ENCODE measurements at regions not wholly inside any gene's neighbourhood (a gene's known extent, or its start where the extent isn't known, plus 50 kb on each side); places are given as distances from the start of the nearest gene placed in this dataset.

GRCh38 chr15:31540633-31541032, 214.0 kb downstream of the KLF13 start (continued):
- TF ChIP-seq, protein P1, sequence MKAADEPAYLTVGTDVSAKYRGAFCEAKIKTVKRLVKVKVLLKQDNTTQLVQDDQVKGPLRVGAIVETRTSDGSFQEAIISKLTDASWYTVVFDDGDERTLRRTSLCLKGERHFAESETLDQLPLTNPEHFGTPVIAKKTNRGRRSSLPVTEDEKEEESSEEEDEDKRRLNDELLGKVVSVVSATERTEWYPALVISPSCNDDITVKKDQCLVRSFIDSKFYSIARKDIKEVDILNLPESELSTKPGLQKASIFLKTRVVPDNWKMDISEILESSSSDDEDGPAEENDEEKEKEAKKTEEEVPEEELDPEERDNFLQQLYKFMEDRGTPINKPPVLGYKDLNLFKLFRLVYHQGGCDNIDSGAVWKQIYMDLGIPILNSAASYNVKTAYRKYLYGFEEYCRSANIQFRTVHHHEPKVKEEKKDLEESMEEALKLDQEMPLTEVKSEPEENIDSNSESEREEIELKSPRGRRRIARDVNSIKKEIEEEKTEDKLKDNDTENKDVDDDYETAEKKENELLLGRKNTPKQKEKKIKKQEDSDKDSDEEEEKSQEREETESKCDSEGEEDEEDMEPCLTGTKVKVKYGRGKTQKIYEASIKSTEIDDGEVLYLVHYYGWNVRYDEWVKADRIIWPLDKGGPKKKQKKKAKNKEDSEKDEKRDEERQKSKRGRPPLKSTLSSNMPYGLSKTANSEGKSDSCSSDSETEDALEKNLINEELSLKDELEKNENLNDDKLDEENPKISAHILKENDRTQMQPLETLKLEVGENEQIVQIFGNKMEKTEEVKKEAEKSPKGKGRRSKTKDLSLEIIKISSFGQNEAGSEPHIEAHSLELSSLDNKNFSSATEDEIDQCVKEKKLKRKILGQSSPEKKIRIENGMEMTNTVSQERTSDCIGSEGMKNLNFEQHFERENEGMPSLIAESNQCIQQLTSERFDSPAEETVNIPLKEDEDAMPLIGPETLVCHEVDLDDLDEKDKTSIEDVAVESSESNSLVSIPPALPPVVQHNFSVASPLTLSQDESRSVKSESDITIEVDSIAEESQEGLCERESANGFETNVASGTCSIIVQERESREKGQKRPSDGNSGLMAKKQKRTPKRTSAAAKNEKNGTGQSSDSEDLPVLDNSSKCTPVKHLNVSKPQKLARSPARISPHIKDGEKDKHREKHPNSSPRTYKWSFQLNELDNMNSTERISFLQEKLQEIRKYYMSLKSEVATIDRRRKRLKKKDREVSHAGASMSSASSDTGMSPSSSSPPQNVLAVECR (CRISPR knock-in tag; IDR thresholded peaks at IDR 0.05; ENCODE audit: borderline replicate concordance), result no peak
- TF ChIP-seq ZNF331 (CRISPR knock-in tag; IDR thresholded peaks at IDR 0.05), result no peak
- TF ChIP-seq ZNF382 (CRISPR knock-in tag; IDR thresholded peaks at IDR 0.05; ENCODE audit: borderline replicate concordance), result no peak
- 0 out of 2 replicates have a peak, but pooled peaks have one; percentile 6 for TF ChIP-seq CEBPB (IDR thresholded peaks at IDR 0.05; ENCODE audit: borderline replicate concordance, low read depth, low read length)
- TF ChIP-seq ZNF24 (IDR thresholded peaks at IDR 0.05), result peak; percentile 90
- no peak for TF ChIP-seq ZNF576 (CRISPR knock-in tag; IDR thresholded peaks at IDR 0.05)
- TF ChIP-seq ZMAT3 (CRISPR knock-in tag; conservative IDR thresholded peaks at IDR 0.05), result no peak
- TF ChIP-seq ZFP82 (CRISPR knock-in tag; IDR thresholded peaks at IDR 0.05; ENCODE audit: borderline replicate concordance), result no peak
- TF ChIP-seq MLX (CRISPR knock-in tag; IDR thresholded peaks at IDR 0.05), result no peak
- TF ChIP-seq ZMAT5 (CRISPR knock-in tag; IDR thresholded peaks at IDR 0.05; ENCODE audit: borderline replicate concordance, low read depth), result no peak
- TF ChIP-seq, protein P2, sequence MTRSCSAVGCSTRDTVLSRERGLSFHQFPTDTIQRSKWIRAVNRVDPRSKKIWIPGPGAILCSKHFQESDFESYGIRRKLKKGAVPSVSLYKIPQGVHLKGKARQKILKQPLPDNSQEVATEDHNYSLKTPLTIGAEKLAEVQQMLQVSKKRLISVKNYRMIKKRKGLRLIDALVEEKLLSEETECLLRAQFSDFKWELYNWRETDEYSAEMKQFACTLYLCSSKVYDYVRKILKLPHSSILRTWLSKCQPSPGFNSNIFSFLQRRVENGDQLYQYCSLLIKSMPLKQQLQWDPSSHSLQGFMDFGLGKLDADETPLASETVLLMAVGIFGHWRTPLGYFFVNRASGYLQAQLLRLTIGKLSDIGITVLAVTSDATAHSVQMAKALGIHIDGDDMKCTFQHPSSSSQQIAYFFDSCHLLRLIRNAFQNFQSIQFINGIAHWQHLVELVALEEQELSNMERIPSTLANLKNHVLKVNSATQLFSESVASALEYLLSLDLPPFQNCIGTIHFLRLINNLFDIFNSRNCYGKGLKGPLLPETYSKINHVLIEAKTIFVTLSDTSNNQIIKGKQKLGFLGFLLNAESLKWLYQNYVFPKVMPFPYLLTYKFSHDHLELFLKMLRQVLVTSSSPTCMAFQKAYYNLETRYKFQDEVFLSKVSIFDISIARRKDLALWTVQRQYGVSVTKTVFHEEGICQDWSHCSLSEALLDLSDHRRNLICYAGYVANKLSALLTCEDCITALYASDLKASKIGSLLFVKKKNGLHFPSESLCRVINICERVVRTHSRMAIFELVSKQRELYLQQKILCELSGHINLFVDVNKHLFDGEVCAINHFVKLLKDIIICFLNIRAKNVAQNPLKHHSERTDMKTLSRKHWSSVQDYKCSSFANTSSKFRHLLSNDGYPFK (CRISPR knock-in tag; IDR thresholded peaks at IDR 0.05; ENCODE audit: borderline replicate concordance), result no peak
- TF ChIP-seq, protein P3, sequence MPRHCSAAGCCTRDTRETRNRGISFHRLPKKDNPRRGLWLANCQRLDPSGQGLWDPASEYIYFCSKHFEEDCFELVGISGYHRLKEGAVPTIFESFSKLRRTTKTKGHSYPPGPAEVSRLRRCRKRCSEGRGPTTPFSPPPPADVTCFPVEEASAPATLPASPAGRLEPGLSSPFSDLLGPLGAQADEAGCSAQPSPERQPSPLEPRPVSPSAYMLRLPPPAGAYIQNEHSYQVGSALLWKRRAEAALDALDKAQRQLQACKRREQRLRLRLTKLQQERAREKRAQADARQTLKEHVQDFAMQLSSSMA (CRISPR knock-in tag; IDR thresholded peaks at IDR 0.05), result no peak
- no peak for TF ChIP-seq NPAS2 (CRISPR knock-in tag; IDR thresholded peaks at IDR 0.05; ENCODE audit: borderline replicate concordance)
- no peak for TF ChIP-seq UBTF (CRISPR knock-in tag; IDR thresholded peaks at IDR 0.05)
- TF ChIP-seq ZNF629 (CRISPR knock-in tag; conservative IDR thresholded peaks at IDR 0.05), result peak; percentile 39; the same call in 1 of the 2 replicates
- TF ChIP-seq SRSF9 (IDR thresholded peaks at IDR 0.05; ENCODE audit: borderline replicate concordance, insufficient read depth, low read depth, low read length, poor library complexity, severe bottlenecking), result no peak
- no peak for TF ChIP-seq ATF1 (CRISPR knock-in tag; IDR thresholded peaks at IDR 0.05)
- TF ChIP-seq CREM (IDR thresholded peaks at IDR 0.05), result no peak
- TF ChIP-seq CREM (CRISPR knock-in tag; IDR thresholded peaks at IDR 0.05), result no peak

Data from HepG2 (cell line).